ENCODE measurements at regions not wholly inside any gene's neighbourhood (a gene's known extent, or its start where the extent isn't known, plus 50 kb on each side); places are given as distances from the start of the nearest gene placed in this dataset.

GRCh38 chr2:58569475-58570185, 328.5 kb upstream of the FANCL start:
- DNase-seq (ENCODE audit: low read depth in 2 of 2) = no peak

DNA sequence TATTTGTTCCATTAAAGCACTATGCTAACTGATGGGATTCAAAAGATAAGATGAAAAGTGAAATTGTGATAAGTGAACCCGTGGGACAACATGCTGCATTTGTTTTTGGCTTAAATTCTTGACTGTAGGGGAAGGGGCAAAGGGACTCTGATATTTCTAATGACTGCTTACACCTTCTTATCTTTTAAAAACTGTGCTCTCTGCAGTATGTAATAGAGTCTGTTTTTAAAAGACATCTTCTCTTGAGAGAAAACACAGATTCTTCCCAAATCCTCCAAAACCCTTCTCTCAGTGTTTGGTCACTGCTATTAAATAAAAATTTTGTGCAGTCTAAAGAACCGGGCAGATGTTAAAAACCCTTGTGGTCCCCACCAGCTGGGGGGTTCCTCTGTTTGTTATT, 327.8 kb upstream of the FANCL start:
- DNase-seq (ENCODE audit: low read depth in 2 of 2) = no peak

DNA sequence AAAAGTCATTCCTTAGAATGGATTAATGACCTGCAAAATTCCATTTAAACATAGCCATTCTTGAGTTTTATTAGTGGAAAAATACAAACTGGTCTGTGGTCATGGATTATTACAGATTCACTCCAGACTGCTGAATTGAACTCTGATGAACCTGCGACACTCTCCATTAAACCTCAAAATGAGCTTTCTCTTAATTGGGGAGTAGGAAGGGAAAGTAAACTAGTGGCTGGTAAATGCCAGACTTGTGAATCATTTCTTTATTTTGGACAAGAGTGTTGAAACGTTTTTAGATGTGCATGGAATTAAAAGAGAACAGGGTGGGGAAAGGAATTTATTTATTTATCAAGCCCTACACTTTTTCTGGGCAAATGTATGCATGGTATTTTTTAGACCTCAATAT, 321.2 kb upstream of the FANCL start:
- no peak for DNase-seq (ENCODE audit: low read depth in 2 of 2)

- DNase-seq (ENCODE audit: low read depth in 2 of 2) = no peak
Measured at GRCh38 chr2:58560531-58560930, 319.4 kb upstream of the FANCL start.

DNA sequence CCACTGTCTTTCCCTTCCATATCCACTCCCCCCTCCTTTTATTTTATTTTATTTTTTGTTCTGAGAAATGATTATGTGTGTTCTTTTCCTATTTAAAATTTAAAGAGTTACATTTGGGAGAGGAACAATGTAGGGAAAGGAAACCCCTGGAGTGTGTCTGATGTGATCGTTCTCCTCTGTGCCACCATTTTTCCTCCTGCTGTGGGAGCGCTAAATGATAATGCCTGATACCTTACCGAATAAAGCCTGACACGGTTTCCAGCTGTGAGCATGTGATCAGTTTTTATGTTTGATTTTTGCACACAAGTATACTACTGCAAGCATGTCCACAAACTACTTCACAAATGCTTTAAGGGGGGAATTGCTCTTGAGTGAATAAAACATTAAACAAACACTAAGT, 317.8 kb upstream of the FANCL start:
- no peak for DNase-seq (ENCODE audit: low read depth in 2 of 2)

- DNase-seq (ENCODE audit: low read depth in 2 of 2) = no peak
Measured at GRCh38 chr2:58557176-58557575, 316.1 kb upstream of the FANCL start.

GRCh38 chr2:58553937-58554336, 312.8 kb upstream of the FANCL start:
- no peak for DNase-seq (ENCODE audit: low read depth in 2 of 2)

DNA sequence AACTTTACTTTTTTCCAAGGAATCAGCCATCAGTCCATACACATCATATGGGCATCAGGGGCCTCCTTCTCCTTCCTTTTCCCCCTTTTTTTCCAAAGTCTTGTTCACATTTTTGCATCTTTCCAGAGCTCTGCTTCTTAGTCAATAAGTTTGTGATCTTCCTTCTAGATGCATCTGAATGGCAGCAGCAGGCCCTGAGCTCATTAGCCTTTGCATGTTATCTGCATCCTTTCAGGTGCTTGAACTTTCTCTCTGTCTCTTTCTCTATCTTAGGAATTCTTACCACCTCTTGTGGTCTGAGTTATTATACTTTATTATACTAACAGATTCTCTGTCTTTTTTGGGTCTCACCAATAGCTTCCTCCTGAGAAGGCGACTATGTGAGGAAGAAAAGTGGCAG, 312.4 kb upstream of the FANCL start:
- DNase-seq (ENCODE audit: low read depth in 2 of 2) = no peak

GRCh38 chr2:58545300-58546280, 304.5 kb upstream of the FANCL start:
- DNase-seq (ENCODE audit: low read depth in 2 of 2) = no peak

DNA sequence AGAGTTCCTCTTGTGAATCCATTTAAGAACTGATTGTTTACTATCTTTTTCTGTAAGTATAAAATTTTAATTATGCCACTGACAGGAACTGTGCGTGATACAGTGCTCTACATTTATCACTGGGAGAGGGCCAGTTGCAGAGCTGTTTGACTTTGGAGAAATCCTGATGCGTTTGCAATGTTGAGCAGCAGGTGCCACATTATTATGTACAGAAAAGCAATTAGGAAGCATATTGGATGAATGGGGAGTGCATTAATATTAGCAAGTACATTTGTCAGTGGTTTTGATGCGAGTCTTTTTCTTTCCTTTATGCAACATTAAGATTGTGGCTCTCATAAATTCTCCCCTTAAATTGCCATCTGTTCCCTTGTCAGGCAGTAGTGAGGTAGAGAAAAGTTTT, 302.3 kb upstream of the FANCL start:
- no peak for DNase-seq (ENCODE audit: low read depth in 2 of 2)

DNA sequence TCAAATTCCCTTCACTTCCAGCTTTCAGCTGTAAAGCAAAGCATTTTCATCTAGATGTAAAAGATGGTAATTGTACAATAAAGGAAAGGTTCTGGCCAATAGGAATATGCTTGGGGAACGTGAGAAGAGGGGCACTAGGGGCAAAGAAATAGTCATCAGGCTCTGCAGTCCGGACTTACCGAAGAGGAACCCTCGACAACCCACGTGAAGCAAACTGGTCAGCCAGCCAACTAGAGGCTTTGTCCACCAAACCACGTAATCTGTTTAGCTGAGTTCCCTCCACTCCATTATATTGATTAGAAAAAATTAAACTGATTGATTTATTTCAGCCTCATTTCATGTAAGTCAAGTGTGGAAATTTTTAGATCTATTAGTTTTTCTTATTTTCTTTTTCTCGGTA, 300.4 kb upstream of the FANCL start:
- no peak for DNase-seq (ENCODE audit: low read depth in 2 of 2)

- DNase-seq (ENCODE audit: low read depth in 2 of 2) = no peak
Measured at GRCh38 chr2:58540681-58541080, 299.6 kb upstream of the FANCL start.

DNA sequence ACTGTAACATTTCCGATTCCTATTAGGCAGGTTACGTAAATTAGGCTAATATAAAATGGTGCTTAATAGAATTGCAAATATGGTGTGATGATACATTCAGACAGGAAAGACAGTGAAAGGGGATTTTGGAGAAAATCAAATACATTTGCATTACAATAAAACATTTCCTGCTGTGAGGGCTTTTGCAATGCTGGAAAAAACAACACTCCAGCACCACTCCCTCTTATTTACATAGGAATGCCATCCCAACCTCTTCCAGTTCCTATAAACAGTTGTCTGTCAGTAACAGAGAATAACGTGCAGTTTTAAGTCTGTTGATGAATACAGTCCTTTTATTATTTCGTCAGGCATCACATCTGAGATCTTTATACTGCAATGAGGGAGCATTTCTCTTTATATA, 298.8 kb upstream of the FANCL start:
- no peak for DNase-seq (ENCODE audit: low read depth in 2 of 2)

DNA sequence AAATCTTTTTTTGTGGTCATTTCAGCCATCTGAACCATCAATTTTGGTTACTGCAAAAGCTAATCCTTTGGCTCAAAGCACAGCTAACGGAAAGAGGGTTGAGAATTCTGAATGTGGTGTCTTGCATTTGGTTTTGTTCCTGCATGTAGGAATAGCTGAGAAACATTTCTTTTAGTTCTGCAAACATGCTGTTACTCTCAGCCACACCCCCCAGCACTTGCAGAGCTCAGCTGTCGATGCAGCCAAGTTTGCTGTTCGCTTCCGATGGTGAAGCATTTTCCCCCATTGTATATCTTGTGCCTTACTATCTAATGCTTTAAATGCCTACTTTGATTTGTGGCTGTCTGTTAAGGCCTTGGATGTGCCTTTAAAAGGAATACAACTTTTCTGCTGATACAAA, 294.9 kb upstream of the FANCL start:
- DNase-seq (ENCODE audit: low read depth in 2 of 2) = no peak

DNA sequence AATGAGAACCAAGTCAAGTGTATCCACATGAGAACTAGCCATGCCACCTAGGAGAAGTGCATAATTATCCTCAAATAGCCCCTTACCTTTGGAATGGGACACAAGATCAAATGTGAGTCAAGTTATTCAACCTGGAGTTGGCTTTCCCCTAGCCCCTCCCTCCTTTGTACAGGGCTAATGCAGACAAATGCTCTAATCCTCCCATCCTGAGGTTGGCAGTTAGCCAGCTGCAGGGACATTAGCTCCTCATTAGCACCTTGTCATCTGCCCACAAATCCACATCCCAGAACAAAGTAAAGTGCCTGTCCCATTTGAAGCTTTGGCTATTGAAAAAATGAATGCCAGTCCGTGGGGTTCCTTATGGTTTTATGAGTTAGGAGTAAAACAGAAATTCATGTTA, 294.1 kb upstream of the FANCL start:
- DNase-seq (ENCODE audit: low read depth in 2 of 2) = no peak

DNA sequence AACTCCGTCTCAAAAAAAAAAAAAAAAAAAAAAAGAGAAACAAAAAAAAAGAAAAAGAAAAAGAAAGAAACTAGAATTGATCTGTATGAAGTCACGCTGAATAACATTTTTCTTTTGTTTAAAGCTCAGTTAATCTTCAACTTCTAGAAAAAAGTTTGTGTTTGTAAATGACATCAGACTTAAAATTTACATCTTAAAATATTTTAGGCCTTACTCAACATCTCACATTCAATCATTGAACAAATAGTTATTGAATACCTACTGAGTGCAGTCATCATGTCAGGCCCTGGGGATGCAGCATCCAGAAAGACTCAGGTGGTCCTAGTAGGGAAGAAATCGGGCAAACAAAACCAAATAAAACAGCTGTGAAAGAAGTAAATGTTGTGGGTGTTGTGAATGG, 292.3 kb upstream of the FANCL start:
- no peak for DNase-seq (ENCODE audit: low read depth in 2 of 2)

DNA sequence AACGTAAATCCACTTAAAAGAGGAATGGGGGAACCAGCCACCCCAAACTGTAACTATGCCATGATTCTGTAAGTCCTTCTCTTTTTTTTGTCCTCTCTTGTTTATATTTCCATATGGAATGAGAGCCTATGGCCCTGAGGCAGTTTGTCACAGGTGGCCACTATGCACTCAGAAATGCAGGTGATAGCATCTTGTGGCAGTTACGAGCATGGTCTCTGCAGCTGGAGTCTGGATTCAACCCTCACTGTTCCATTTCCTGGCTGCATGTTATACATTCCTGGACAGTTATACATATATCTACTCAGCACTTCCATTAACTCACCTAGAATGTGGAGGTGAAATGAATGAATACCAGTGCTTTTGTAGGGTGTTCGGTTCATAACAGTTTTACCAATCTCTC, 291.5 kb upstream of the FANCL start:
- DNase-seq (ENCODE audit: low read depth in 2 of 2) = no peak

DNA sequence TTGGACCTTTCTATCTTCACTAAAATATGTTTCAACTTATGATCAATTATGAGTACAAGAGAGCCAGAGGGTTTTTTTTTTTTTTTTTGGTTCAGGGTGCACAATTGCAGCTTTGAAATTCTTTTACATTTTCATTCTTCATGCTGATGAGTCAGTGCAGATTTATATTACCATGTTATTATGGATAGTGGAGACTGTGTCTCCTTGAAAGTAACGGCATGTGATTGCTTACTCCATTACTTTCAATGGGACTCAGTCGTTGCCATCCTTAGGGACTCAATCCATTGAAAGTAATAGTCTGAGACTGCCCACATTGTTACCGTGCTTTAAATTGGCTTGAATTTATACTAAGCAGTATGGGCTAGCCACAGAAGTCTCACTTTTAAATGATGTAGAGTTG, 286.5 kb upstream of the FANCL start:
- no peak for DNase-seq (ENCODE audit: low read depth in 2 of 2)

- DNase-seq (ENCODE audit: low read depth in 2 of 2) = no peak
Measured at GRCh38 chr2:58521803-58522554, 280.9 kb upstream of the FANCL start.

DNA sequence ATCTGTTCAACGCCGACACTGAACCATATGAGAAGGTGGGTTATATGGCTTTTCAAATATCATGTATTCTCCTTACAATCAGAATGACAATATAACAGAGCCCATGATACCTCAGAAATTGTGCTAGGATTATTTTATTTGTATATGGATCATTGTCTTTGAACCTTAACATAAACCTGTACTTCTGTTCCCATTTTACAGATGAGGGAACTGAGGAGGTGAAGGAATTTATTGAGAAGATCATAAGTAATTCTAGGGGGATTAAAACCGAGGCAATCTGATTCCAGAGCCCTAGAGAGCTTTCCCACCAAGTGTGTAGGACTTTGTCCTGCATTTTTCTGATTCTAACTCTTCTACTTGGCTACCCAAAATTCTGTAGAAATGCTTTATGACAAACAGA, 279.8 kb upstream of the FANCL start:
- no peak for DNase-seq (ENCODE audit: low read depth in 2 of 2)

GRCh38 chr2:58517881-58518280, 276.8 kb upstream of the FANCL start:
- no peak for DNase-seq (ENCODE audit: low read depth in 2 of 2)

DNA sequence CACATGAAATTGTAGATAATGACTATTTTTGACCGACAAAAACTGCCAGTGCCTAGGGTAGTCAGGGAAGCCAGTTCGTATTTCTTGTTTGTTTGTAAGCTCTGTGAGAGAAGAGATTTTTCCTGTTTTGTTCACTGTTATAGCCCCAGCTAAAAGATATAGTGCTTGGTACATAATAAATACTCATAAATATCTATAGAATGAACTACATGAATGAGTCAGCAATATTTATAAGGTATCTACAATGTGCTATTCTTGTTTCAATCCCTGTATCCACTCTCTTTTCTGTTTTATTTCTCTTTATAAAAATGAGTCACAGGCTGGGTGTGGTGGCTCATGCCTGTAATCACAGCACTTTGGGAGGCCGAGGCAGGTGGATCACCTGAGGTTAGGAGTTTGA, 275.6 kb upstream of the FANCL start:
- DNase-seq (ENCODE audit: low read depth in 2 of 2) = no peak

Data from stimulated activated CD4-positive, alpha-beta T cell treated with anti-CD3 and anti-CD28 coated beads, Interleukin-1b, Interleukin-23, amount 100 ng/mL, for 4 hours (primary cell).